IPS-NIHi11 (cell line): ENCODE measurements at regions not wholly inside any gene's neighbourhood (a gene's known extent, or its start where the extent isn't known, plus 50 kb on each side); places are given as distances from the start of the nearest gene placed in this dataset.

ENCODE experiments used
- DNase-seq: peaks from one replicate; pipeline ENCODE4 v3.0.0; 2012; ENCODE audit warnings: mixed read lengths, low spot score

DNA sequence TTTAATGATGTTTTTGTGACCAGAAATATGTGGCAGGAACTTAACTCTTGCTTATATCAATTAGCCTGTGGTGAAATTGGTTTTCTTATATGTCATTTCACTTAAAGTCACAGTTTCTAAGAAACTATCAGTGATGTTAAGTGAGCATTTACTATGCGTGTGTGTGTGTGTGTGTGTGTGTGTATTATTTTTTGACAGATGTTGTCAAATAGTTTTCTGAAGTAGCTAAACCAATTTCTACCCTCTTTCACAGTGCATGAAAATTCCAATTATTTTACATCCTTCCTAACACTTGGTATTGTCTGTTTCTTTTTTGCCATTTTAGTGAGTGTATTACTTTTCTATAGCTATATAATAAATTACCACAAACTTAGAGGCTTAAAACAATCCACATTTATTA is 122.1 kb upstream of the CAND1 start:
- no peak for DNase-seq

DNA sequence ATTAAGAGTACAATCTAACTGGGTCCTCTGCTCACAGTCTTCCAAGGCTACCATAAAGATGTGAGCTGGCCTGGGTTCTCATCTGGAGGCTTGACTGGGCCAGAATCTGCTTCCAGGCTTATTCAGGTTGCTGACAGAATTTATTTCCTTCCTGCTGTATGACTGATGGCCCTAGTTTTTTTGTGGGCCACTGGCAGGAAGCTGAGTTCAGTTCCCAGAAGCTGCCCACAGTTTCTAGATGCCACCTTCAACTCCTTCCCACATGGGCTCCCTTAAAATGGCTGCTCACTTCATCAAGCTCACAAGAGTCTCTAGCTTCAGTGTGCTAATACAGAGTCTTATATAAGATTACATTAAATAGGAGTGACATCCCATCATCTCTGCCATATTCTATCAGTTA is 121.7 kb upstream of the CAND1 start:
- DNase-seq: no peak

DNA sequence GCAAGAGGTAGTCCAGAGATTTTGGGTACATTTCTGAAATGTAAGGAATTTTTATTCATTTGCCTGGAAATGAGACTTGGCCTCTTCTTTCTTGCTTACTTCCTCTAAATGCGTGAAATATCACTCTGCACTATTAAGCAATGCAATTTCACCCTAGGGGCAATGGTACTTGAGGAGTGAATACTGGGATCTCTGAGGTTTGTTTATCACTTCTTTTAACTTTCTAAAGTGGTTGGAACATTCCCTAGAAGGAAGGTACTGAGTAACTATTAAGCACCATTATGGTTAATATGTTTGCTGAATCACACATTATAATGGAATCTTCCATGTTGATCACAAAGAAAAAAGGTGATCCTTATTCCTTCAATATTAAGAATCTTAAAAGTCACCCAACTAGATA is 120.9 kb upstream of the CAND1 start:
- no peak for DNase-seq

DNA sequence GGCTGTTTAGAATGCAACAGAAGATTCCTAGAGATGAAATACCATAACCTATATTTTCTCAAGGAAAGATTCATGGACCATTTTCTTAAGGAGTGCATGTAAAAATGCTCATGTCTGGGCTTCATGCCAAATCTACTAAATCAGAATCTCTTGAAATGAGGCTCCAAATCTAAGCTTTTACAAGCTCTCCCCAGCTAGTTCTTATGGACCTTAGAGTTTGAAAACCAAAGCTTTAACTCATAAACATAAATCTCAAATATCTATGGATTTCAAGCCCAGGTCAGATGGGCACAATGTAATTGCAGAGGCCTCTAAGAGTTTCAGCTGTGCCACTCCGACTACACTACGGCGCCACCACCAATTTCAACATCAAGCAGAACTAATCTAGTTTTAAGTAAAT is 117.3 kb upstream of the CAND1 start:
- DNase-seq: no peak

DNA sequence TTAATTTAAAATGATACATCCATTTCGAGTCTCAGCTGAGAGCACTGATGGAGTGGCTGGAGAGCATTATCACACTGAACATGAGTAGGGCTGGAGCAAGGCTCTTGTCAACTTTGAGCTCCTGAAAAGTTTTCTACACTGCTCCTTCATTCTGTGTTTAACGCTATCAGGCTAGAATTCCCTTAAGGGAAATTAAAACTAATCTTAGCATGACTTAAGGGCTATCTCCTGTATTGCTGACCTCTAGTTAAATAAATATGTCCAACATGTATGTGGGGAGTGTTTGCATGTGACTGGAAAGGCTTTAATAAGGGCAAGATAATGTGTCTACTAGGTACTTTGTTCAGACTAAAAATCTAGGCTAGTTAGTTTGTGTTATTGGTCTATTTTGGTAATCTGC is 116.7 kb upstream of the CAND1 start:
- no peak for DNase-seq

DNA sequence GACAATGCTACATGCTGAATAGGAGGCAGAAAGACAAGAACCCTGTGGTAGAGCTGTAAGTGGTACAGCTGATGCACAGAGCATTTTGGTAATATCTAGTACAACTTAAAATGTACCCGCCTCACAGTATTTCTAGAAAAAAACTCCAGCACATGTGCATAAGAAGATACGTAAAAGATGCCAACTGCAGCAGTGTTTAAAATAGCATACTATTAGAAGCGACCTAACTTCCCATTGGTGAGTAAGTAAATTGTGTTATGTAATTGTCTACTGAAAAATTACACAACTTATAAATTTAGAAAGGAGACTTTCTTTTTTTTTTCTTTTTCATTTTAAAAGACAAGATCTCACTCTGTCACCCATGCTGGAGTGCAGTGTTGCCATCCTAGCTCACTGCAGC is 114.3 kb upstream of the CAND1 start:
- DNase-seq: no peak

DNA sequence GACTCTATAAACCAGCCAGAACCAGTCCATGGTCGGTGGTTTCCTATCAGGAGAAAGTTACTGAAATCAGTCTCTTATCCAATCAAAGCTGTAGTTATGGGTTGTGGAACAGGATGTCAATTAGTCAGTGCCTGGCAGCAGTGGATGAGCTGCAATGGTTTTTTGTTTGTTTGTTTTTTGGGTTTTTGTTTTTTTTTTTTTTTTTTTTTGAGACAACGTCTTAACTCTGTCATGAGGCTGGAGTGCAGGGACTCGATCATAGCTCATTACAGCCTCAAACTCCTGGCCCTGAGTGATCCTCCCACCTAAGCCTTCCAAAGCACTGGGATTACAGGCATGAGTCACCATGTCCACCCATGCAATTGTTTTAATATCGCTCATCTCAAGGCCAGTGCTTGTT is 113.3 kb upstream of the CAND1 start:
- no peak for DNase-seq

DNA sequence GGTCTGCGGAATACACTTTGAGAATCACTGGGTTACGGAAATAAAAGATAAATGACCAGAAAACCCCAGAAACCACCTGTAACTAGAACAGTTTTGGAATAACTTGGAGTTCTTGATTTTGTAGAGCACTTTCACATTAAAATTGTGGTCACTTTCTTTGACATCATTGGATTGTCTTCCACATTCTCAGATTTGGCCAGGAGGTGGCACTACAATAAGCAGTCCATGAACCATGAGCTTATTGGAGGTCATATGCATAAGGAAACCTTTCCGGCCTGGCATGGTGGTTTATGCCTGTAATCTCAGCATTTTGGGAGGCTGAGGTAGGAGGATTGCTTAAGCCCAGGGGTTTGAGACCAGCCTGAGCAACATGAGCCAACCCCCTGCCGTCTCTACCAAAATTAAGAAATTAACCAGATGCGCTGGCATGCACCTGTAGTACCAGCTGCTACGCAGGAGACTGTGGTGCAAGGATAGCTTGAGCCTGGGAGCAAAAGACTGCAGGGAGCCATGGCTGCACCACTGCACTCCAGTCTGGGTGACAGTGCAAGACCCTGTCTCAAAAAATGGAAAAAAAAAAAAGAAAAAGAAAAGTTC is 107.7 kb upstream of the CAND1 start:
- peak; percentile 45 for DNase-seq

DNA sequence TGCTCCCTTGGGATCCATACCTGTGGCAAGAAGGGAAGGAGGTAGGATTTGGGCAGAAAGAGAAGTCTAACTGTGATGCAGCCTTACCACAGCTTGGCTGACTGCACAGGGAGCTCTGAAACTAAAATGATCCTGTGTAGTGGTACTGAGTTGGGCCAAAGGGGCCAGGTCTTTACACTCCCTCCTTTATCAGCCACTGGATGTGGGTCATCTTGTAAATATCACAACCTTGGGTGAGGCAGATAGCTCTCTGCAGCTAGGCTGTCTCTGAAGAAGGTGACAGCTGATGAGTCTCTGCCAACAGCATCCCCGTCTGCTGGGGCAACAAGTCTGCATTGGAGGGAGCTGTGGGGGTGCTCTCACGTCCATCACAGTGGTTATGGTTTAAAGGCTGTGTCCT is 95.9 kb upstream of the CAND1 start:
- no peak for DNase-seq

DNA sequence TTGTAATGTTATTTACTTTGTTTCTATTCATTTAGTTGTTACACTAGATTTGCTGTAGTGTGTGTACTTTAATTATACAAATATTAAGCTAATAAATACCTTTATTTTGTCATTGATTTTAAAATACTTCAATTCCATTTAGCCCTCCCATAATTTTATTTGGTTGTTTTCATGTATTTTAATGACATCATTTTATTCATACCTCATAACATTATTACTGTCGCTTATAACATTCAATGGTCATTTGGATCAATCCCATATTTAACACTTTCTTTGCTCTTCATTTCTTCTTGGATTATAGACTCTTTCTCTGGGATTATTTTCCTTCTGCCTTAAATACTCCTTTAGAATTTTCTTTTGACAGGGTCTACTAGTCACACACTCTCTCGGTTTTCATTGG is 86.6 kb upstream of the CAND1 start:
- DNase-seq: no peak

DNA sequence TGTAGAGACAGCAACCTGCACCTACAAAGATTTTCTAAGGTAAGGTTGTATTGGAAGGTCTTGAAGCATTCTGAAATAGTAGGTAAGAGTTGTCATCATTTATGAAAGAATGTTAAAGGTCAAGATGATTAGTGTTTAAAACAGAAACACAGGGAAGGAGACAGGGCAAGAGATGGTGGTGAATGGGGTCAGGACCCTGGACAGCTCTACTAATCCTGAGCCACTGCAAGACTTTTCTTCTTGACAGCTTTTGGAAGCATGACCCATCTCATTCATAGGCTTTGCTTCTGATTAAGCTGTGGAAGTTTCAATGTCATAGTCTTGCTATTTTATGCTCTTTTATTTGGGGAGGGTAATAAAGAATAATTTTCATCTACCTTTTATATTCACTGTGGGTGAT is 75.5 kb upstream of the CAND1 start:
- peak; percentile 60 for DNase-seq

DNA sequence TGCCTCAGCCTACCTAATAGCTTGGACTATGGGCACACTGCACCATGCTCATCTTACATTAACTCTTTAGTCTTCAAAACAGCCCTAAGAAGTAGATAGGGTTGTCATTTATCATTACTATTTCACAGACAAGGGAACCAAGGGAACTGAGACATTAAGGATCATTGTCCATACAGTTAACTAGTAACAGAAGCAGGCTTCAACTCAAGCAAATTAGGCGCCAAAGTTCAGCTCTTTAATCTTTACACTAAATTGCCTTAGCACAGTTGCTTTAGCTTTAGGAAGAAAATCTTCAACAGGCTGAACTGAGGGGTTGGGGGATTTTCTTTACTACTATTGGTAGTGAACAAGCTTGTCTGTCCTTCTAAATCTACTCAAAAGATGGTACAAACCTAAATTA is 68.8 kb upstream of the CAND1 start:
- DNase-seq: no peak

DNA sequence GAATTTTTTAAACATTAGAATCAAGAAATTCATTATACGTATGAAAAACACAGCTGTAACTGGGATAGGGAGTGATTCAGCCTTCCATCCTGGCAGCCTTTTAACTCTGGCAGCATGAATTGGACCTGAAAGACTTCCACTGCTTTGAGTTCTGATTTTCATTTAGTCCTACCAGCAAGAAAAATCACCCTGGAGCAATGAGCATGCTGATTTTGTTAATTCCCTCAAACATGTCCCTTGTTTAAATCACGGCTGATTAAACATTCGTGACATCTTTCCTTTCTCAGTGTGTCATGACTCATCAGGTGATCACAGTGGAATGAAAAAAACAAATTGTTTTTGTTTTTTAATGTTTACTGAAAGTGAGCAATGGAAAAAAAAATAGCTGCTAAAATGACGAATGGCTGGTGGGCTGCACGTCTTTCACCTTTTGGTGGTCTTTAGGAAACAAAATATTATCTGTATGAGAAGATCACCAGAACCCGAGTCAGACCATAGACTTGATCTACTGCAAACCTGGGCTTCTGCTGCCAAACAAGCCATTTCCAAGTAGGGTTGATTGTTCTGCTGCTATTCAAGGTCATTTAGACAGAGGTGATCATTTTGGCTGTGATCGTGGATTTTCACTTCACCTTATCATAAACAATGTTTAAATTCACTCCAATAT is 67.0 kb upstream of the CAND1 start:
- DNase-seq: no peak

DNA sequence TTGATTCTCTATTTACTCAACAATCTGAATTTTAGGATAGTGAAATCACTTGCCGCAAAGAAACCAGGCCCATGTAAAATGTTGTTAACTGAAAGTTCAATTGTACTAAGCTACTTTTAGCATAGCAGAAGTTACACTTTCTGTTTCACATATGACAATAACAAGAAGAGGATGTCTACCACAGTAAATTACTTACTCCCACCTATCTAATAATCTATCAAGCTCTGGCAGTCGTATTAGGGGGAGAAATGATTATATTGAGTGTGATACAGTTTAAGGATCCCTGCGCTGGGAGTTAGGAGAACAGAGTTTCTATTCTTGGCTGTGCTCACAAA is 66.5 kb upstream of the CAND1 start:
- no peak for DNase-seq

DNA sequence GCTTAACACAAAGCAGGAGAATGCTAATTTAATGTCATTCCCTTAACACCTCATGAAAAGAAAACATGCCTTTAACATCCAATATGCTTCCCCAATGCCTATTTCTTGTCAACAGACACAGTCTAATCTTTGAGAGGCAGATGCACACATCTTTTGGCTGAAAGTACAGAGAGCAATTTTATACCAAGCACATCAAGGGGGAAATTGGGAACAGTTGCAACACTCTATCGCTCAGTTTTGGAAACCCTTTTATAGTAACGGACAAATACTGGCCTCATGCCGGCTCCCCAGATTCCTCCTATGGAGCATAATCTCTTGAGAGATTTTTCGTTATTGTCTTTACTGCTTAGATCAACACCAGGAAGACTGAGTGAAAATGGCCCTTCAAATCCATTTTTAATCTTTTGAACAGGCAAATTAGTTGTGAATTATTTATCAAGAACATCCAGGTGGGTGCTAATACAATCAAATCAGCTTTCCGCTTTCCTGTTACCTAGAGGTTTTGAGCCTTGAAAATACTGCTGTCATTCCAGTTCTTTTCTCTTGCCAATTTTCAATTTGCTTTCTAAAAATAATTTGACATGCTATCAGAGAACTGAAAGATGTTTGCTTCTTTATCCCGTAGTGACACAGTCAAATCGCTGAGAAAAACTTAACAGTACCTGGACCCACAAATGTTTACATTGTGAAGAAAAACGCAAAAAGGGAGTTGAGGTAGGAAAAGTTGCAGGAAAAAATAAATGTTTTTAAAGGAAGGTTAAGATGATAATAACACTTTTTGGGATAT is 60.7 kb upstream of the CAND1 start:
- DNase-seq: no peak

DNA sequence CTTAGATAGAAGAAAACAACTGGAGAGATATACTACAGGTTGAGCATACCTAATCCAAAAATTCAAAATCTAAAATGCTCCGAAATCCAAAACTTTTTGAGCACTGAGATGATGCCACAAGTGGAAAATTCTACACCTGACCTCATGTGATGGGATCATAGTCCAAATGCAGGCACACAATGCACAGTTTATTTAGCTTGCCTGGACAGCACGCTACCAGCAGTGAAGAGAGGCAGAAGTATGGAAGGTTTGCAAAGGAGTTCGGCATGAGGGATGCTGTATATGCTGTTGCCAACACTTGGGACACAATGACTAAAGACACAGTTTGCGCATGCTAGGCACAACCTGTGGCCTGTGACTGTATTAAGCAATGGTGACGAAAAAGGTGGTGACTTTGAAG is 58.1 kb upstream of the CAND1 start:
- no peak for DNase-seq

DNA sequence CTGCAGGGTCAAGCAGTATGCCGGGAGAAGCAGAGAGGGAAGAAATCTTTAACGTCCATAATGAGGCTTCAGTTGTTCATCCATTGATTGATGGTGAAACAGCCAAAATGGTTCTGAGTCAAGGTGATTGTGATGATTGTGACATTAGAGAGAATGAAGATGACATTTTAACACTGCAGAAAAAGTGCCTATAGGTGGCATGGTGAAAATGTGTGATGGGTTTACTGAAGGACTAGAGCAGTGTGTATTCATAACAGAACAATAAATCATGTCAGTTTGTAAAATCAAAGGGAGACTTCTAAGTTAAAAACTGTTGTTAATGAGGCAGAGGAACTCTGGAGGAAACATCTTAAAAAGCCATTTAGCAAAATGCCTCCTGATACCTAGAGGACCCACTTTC is 57.7 kb upstream of the CAND1 start:
- no peak for DNase-seq

DNA sequence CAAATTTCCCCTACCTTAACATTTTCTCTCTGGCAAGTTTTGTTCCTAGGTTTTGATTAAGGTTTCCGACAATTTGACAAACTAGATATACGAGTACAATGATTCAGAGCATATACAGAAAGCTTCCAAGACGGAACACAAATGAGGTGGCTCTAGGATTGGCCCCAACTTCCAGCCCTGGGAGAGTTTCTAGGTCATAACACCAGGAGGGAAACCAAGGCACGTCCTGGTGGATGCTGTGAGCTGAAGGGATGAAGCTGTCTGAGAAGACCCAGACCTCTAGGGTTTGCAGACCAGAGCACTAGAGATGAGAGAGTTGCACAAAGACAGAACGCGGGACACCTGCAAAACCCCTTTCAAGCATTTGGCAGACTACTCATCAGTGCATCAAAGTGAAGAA is 51.5 kb upstream of the CAND1 start:
- DNase-seq: no peak
